GM19452 (cell line): ENCODE measurements at regions not wholly inside any gene's neighbourhood (a gene's known extent, or its start where the extent isn't known, plus 50 kb on each side); places are given as distances from the start of the nearest gene placed in this dataset.

Source experiments
- ATAC-seq: cut with Tn5 transposase; IDR thresholded peaks from one replicate; pipeline ENCODE4 v1.9.1; 2021; ENCODE audit not compliant: unreplicated experiment

DNA sequence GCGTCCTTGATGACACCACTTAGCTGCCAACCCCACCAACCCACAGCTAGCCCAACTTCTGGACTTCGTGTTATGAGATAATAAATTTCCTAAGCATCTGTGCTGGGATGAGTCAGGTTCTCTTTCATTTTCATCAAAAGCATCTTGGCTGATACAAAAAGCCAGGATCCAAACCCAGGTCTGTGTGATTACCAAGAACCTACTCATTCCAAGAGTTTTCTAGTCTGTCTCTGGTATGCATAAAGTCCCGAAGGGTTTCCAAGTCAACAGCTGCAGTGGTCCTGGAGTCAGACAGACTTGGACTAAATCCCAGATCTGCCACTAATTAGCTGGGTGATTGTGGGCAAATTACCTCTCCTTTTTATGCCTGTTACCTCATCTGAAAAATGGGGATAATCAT, 55.5 kb upstream of the SERP2 start:
- no peak for ATAC-seq

DNA sequence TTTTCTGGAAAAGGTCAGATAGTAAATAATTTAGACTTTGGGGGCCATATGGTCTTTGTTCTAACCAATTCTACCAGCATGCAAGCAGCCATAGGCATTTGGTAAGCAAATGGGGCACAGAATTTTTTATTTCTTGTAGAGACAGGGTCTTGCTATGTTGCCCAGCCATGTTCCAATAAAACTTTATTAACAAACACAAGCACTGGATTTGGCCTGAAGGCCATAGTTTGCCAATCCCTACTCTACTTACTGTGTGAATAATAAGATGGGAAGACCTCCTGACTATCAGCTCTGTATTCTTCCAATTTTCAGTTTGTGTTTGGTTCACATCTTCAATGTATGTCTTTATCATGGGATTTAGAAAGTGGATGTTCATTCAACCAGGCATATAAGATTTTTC, 53.0 kb upstream of the SERP2 start:
- ATAC-seq = no peak

GRCh38 chr13:44321961-44322360, 51.7 kb upstream of the SERP2 start:
- ATAC-seq = no peak

GRCh38 chr13:44322928-44323327, 50.7 kb upstream of the SERP2 start:
- ATAC-seq = no peak

GRCh38 chr13:44323754-44324153, 49.9 kb upstream of the SERP2 start:
- no peak for ATAC-seq
